Fibroblast of lung (primary cell): ENCODE measurements at regions not wholly inside any gene's neighbourhood (a gene's known extent, or its start where the extent isn't known, plus 50 kb on each side); places are given as distances from the start of the nearest gene placed in this dataset.

Experiments
- CTCF ChIP-seq, 2 donors: IDR thresholded peaks in 1 of 2; conservative IDR thresholded peaks in 1 of 2; 1 replicate in 1 of 2; 2 replicates in 1 of 2; pipeline ENCODE4 v1.5.1; 2011 to 2012; ENCODE audit warnings: low read length in 2 of 2, control low read depth in 1 of 2, inconsistent platforms in 1 of 2, low read depth in 1 of 2, mild to moderate bottlenecking in 1 of 2
- EZH2 ChIP-seq: IDR thresholded peaks from 2 replicates; pipeline ENCODE4 v1.5.1; 2012; ENCODE audit warnings: low read length, control low read depth, mild to moderate bottlenecking; ENCODE audit errors: missing control alignments

- TF ChIP-seq CTCF (conservative IDR thresholded peaks at IDR 0.05 in 1 of 2, IDR thresholded peaks at IDR 0.05 in 1 of 2; ENCODE audit: low read depth in 1 of 2, low read length in 2 of 2) (no peak), EZH2 (no peak)
These were observed 55.3 kb upstream of the PRELP start for GRCh38 chr1:203420263-203420662.
